ENCODE measurements at regions not wholly inside any gene's neighbourhood (a gene's known extent, or its start where the extent isn't known, plus 50 kb on each side); places are given as distances from the start of the nearest gene placed in this dataset.

GRCh38 chr11:134845474-134846327, 433.7 kb upstream of the B3GAT1 start:
- Mint-ChIP-seq H3K4me3 (no peak overlapping the region), H3K4me1 (no peaks in the 10 kb centered on the region), H3K27me3 (ENCODE audit: low read depth) (peaks cover 3% of the 10 kb centered on the region), H3K9me3 (peaks cover 14% of the 10 kb centered on the region), H3K36me3 (no peaks in the 10 kb centered on the region), H3K27ac (no peak overlapping the region)
- POLR2A ChIA-PET, result no interaction called here
- ATAC-seq (no peak), DNase-seq (ENCODE audit: low spot score) (no peak)
- CTCF ChIA-PET, result interaction anchor here (0.8 kb wide), 1 partner anchor 26 kb away, joined by 3 read pairs; no protein-coding TSS in a partner anchor
- no peak for TF ChIP-seq SP1 (CRISPR knock-in tag; conservative IDR thresholded peaks at IDR 0.05)
- TF ChIP-seq ATF1 (CRISPR knock-in tag; IDR thresholded peaks at IDR 0.05), result no peak
- TF ChIP-seq E2F4 (CRISPR knock-in tag; IDR thresholded peaks at IDR 0.05; ENCODE audit: borderline replicate concordance, low read depth), result no peak
- no peak for TF ChIP-seq AR (CRISPR knock-in tag; IDR thresholded peaks at IDR 0.05)

- Mint-ChIP-seq H3K4me3 (no peak overlapping the region), H3K36me3 (no peaks in the 10 kb centered on the region), H3K9me3 (peaks cover 10% of the 10 kb centered on the region), H3K4me1 (no peaks in the 10 kb centered on the region), H3K27me3 (ENCODE audit: low read depth) (peaks cover 3% of the 10 kb centered on the region), H3K27ac (no peak overlapping the region)
- ATAC-seq (no peak), DNase-seq (ENCODE audit: low spot score) (no peak)
- CTCF ChIA-PET, result interaction anchor here (1.2 kb wide), 1 partner anchor 24 kb away, joined by 3 read pairs; no protein-coding TSS in a partner anchor
- POLR2A ChIA-PET, result no interaction called here
- TF ChIP-seq SMAD3 (CRISPR knock-in tag; IDR thresholded peaks at IDR 0.05; ENCODE audit: borderline replicate concordance), result no peak
- TF ChIP-seq SP1 (CRISPR knock-in tag; conservative IDR thresholded peaks at IDR 0.05), result no peak
- no peak for TF ChIP-seq ZBTB21 (CRISPR knock-in tag; IDR thresholded peaks at IDR 0.05; ENCODE audit: borderline replicate concordance)
- no peak for TF ChIP-seq PREB (CRISPR knock-in tag; IDR thresholded peaks at IDR 0.05; ENCODE audit: borderline replicate concordance)
- no peak for TF ChIP-seq ATF1 (CRISPR knock-in tag; IDR thresholded peaks at IDR 0.05)
- no peak for TF ChIP-seq ZSCAN18 (CRISPR knock-in tag; IDR thresholded peaks at IDR 0.05)
- TF ChIP-seq SOX15 (CRISPR knock-in tag; IDR thresholded peaks at IDR 0.05), result no peak
- no peak for TF ChIP-seq ZNF232 (CRISPR knock-in tag; IDR thresholded peaks at IDR 0.05)
- TF ChIP-seq NFYB (CRISPR knock-in tag; conservative IDR thresholded peaks at IDR 0.05; ENCODE audit: low read depth), result no peak
- no peak for TF ChIP-seq ZNF532 (CRISPR knock-in tag; IDR thresholded peaks at IDR 0.05; ENCODE audit: borderline replicate concordance)
- no peak for TF ChIP-seq ATF6 (CRISPR knock-in tag; IDR thresholded peaks at IDR 0.05)
- TF ChIP-seq E2F5 (CRISPR knock-in tag; IDR thresholded peaks at IDR 0.05), result no peak
- no peak for TF ChIP-seq ZNF219 (CRISPR knock-in tag; IDR thresholded peaks at IDR 0.05; ENCODE audit: borderline replicate concordance)
- no peak for TF ChIP-seq IRF1 (CRISPR knock-in tag; IDR thresholded peaks at IDR 0.05)
Observed at GRCh38 chr11:134844838-134845237, 432.8 kb upstream of the B3GAT1 start.

Data from WTC11 (cell line).